ENCODE measurements at regions not wholly inside any gene's neighbourhood (a gene's known extent, or its start where the extent isn't known, plus 50 kb on each side); places are given as distances from the start of the nearest gene placed in this dataset.
"Not testable (repeated sequence)": the region's sequence is repeated elsewhere in the genome, so short reads cannot be mapped to it uniquely, and the experiment has no call there.

GRCh38 chr5:7242118-7242710, 153.7 kb upstream of the ADCY2 start:
- DNase-seq = no peak

- no peak for DNase-seq
Observed at GRCh38 chr5:7244208-7244607, 151.7 kb upstream of the ADCY2 start.

- no peak for DNase-seq
Observed at GRCh38 chr5:7245121-7245651, 150.8 kb upstream of the ADCY2 start.

- DNase-seq = no peak
Observed at GRCh38 chr5:7246287-7246686, 149.7 kb upstream of the ADCY2 start.

- no peak for DNase-seq
Observed at GRCh38 chr5:7250004-7250403, 145.9 kb upstream of the ADCY2 start.

- DNase-seq = no peak
Observed at GRCh38 chr5:7250611-7251010, 145.3 kb upstream of the ADCY2 start.

GRCh38 chr5:7251132-7251531, 144.8 kb upstream of the ADCY2 start:
- DNase-seq = no peak

- no peak for DNase-seq
Observed at GRCh38 chr5:7261049-7261448, 134.9 kb upstream of the ADCY2 start.

- no peak for DNase-seq
Observed at GRCh38 chr5:7261900-7262299, 134.0 kb upstream of the ADCY2 start.

- DNase-seq = not testable (repeated sequence)
Observed at GRCh38 chr5:7263398-7264015, 132.4 kb upstream of the ADCY2 start.

- not testable (repeated sequence) for DNase-seq
Observed at GRCh38 chr5:7265776-7266175, 130.2 kb upstream of the ADCY2 start.

GRCh38 chr5:7268722-7269121, 127.2 kb upstream of the ADCY2 start:
- not testable (repeated sequence) for DNase-seq

GRCh38 chr5:7269591-7270274, 126.2 kb upstream of the ADCY2 start:
- no peak for DNase-seq

GRCh38 chr5:7271435-7272084, 124.4 kb upstream of the ADCY2 start:
- DNase-seq = no peak

GRCh38 chr5:7272408-7272965, 123.5 kb upstream of the ADCY2 start:
- DNase-seq = no peak

GRCh38 chr5:7274203-7274602, 121.7 kb upstream of the ADCY2 start:
- DNase-seq = no peak

GRCh38 chr5:7289634-7290033, 106.3 kb upstream of the ADCY2 start:
- not testable (repeated sequence) for DNase-seq

GRCh38 chr5:7297821-7298220, 98.1 kb upstream of the ADCY2 start:
- DNase-seq = not testable (repeated sequence)

- not testable (repeated sequence) for DNase-seq
Observed at GRCh38 chr5:7299731-7300130, 96.2 kb upstream of the ADCY2 start.

GRCh38 chr5:7305000-7305674, 90.8 kb upstream of the ADCY2 start:
- not testable (repeated sequence) for DNase-seq

- DNase-seq = not testable (repeated sequence)
Observed at GRCh38 chr5:7306556-7306955, 89.4 kb upstream of the ADCY2 start.

- not testable (repeated sequence) for DNase-seq
Observed at GRCh38 chr5:7307709-7308108, 88.2 kb upstream of the ADCY2 start.

Measured in skin of body (tissue), 1 donor.